Activated CD8-positive, alpha-beta memory T cell treated with anti-CD3 and anti-CD28 coated beads, Interleukin-2, amount 10 ng/mL, durations not matched to agents 7 days and 5 days (primary cell): ENCODE measurements at regions not wholly inside any gene's neighbourhood (a gene's known extent, or its start where the extent isn't known, plus 50 kb on each side); places are given as distances from the start of the nearest gene placed in this dataset.
"Not testable (repeated sequence)": the region's sequence is repeated elsewhere in the genome, so short reads cannot be mapped to it uniquely, and the experiment has no call there.

Experiments
- ATAC-seq: fragments of 150-1000 bp; cut with Tn5 transposase; one replicate; pipeline ENCODE4 v1.10.0; 2021; ENCODE audit warnings: moderate library complexity
- CTCF ChIA-PET: fragments of 350-600 bp; sonication (Branson Sonifier 250); formaldehyde crosslinking; loops from one replicate; lab custom pipeline; 2021; ENCODE audit warnings: antibody characterized with exemption; lab: Charles Lee
- DNase-seq: peaks from one replicate; pipeline ENCODE4 v3.0.0-alpha.2; 2020
- H3K27ac Mint-ChIP-seq: one replicate; pipeline ENCODE4 v1.8.0; 2021; ENCODE audit warnings: mild to moderate bottlenecking, mixed read lengths
- H3K27me3 Mint-ChIP-seq: one replicate; pipeline ENCODE4 v1.8.0; 2021; ENCODE audit warnings: mixed read lengths
- H3K36me3 Mint-ChIP-seq: one replicate; pipeline ENCODE4 v1.8.0; 2021; ENCODE audit warnings: mild to moderate bottlenecking, mixed read lengths
- H3K4me1 Mint-ChIP-seq: one replicate; pipeline ENCODE4 v1.8.0; 2021; ENCODE audit warnings: mixed read lengths
- H3K4me3 Mint-ChIP-seq: one replicate; pipeline ENCODE4 v1.8.0; 2021; ENCODE audit warnings: mild to moderate bottlenecking, moderate library complexity, mixed read lengths
- H3K9me3 Mint-ChIP-seq: one replicate; pipeline ENCODE4 v1.8.0; 2022; ENCODE audit warnings: low read depth, mixed read lengths

DNA sequence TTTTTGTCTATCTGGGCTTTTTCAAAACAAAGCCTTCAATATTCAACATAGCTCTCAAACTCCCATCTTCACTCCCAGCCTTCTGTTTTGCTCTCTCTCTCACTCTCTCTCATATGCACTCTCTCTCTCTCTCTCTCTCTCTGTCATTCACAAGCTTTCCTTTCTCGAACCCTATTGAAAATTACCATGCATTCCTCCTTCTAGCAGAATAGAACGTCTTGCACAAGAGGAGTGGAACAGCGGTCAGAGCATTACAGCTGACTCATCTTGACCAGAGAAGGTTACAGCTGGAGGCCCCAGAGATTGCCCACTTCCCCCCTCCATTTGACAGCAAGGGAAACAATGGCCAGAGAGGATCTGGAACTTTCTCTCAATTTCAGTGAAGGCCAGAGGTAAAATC, 51.0 kb upstream of the LIFR start:
- CTCF ChIA-PET, result interaction anchor here (1.6 kb wide), 1 partner anchor 166 kb away, joined by 4 read pairs; no protein-coding TSS in a partner anchor

GRCh38 chr5:38607930-38608564, 51.6 kb upstream of the LIFR start:
- no peak for DNase-seq
- CTCF ChIA-PET, result interaction anchor here (1.6 kb wide), 1 partner anchor 166 kb away, joined by 4 read pairs; no protein-coding TSS in a partner anchor

More for the DNA sequence above, 51.0 kb upstream of the LIFR start:
- no peak for DNase-seq
- Mint-ChIP-seq H3K4me1 (no peaks in the 10 kb centered on the region), H3K36me3 (no peaks in the 10 kb centered on the region), H3K4me3 (no peak overlapping the region), H3K27ac (no peak overlapping the region), H3K27me3 (peaks cover 11% of the 10 kb centered on the region), H3K9me3 (no peaks in the 10 kb centered on the region)
- ATAC-seq, result no peak

GRCh38 chr5:38608874-38609273, 52.4 kb upstream of the LIFR start:
- ATAC-seq (no peak), DNase-seq (no peak)
- Mint-ChIP-seq H3K4me1 (no peaks in the 10 kb centered on the region), H3K4me3 (no peak overlapping the region), H3K27ac (no peak overlapping the region), H3K27me3 (peaks cover 8% of the 10 kb centered on the region), H3K36me3 (no peaks in the 10 kb centered on the region), H3K9me3 (no peaks in the 10 kb centered on the region)
- CTCF ChIA-PET, result no interaction called here

More at GRCh38 chr5:38607930-38608564, 51.6 kb upstream of the LIFR start:
- Mint-ChIP-seq H3K4me1 (no peaks in the 10 kb centered on the region), H3K9me3 (no peaks in the 10 kb centered on the region), H3K27ac (no peak overlapping the region), H3K36me3 (no peaks in the 10 kb centered on the region), H3K27me3 (peaks cover 11% of the 10 kb centered on the region), H3K4me3 (no peak overlapping the region)
- no peak for ATAC-seq

DNA sequence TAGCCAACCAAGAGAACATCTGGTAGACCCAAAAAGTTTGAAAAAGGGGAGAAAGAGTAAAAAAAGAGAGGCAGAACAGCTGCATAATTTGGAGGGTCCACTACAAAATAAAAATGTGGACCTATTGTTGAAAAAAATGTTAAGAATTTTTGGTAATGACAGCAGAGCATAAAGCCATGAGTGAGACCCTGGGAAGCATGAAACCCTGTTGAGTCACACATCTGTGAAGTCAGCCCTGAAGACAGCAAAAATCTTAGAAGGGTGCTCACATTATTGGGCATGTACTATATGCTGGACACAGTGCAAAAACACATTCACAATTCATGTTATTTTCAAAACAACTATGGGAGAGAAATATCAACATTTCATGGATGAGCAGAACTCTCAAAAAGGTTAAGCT, 56.4 kb upstream of the LIFR start:
- H3K27me3 Mint-ChIP-seq, result peaks cover 11% of the 10 kb centered on the region
- no peaks in the 10 kb centered on the region for H3K36me3 Mint-ChIP-seq
- H3K9me3 Mint-ChIP-seq, result no peaks in the 10 kb centered on the region
- DNase-seq (no peak), ATAC-seq (no peak)
- no peak overlapping the region for H3K4me3 Mint-ChIP-seq
- no peak overlapping the region for H3K27ac Mint-ChIP-seq
- H3K4me1 Mint-ChIP-seq, result no peaks in the 10 kb centered on the region
- CTCF ChIA-PET, result no interaction called here

DNA sequence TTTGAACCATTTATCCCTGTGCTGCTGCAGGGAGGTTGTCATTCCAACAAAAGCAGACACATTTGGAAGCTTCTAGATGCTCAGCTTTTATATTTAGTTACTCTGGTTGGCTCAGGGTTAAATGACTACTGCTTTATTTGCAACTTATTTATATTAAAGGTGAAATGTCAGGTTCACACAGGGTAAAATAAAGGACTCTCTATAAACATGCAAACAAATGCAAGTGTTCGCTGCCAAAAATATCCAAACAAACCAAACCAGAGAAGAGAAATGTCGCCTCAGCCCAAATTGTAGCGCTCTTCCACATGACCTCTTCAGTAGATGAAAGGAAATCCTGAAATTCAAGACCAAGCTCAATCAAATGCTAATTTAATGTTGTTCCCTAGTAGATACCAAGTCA, 57.0 kb upstream of the LIFR start:
- DNase-seq (no peak), ATAC-seq (no peak)
- Mint-ChIP-seq H3K4me3 (no peak overlapping the region), H3K27me3 (peaks cover 10% of the 10 kb centered on the region), H3K27ac (no peak overlapping the region), H3K9me3 (peaks cover under 1% of the 10 kb centered on the region), H3K4me1 (no peaks in the 10 kb centered on the region), H3K36me3 (no peaks in the 10 kb centered on the region)
- CTCF ChIA-PET, result no interaction called here

- CTCF ChIA-PET, result no interaction called here
- Mint-ChIP-seq H3K9me3 (peaks cover 4% of the 10 kb centered on the region), H3K4me3 (no peak overlapping the region), H3K27me3 (peaks cover 11% of the 10 kb centered on the region), H3K36me3 (no peaks in the 10 kb centered on the region), H3K4me1 (no peaks in the 10 kb centered on the region), H3K27ac (no peak overlapping the region)
- ATAC-seq (no peak), DNase-seq (no peak)
These were observed 57.8 kb upstream of the LIFR start for GRCh38 chr5:38613992-38614836.

- Mint-ChIP-seq H3K4me3 (no peak overlapping the region), H3K27ac (no peak overlapping the region), H3K4me1 (no peaks in the 10 kb centered on the region), H3K36me3 (no peaks in the 10 kb centered on the region), H3K9me3 (peaks cover 7% of the 10 kb centered on the region), H3K27me3 (peaks cover 7% of the 10 kb centered on the region)
- DNase-seq (no peak), ATAC-seq (no peak)
- CTCF ChIA-PET, result no interaction called here
These were observed 58.6 kb upstream of the LIFR start for GRCh38 chr5:38615042-38615441.

DNA sequence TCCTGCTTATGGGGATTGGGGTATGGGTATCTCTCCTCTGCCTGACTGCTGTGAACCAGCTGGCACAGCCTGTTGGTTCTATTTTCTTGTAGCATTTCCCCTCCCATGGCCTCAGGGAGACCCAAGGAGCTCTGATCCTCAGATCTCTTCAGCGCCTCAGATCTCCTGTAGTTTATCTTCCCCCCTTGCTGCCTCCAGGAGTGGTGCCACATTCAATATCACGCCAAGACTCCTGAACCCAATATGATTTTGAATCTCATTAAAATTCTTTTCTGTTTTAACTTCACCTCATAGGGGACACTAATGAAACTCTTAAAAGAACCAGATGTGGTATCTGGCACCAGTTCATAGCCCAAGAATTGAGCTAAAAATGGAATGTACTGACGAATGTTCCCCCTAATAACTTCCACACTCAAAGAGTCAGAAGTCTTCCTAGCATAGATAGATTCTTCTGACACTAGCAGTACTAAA, 59.6 kb upstream of the LIFR start:
- H3K36me3 Mint-ChIP-seq, result no peaks in the 10 kb centered on the region
- no peaks in the 10 kb centered on the region for H3K4me1 Mint-ChIP-seq
- peaks cover 7% of the 10 kb centered on the region for H3K27me3 Mint-ChIP-seq
- DNase-seq (no peak), ATAC-seq (no peak)
- no peak overlapping the region for H3K4me3 Mint-ChIP-seq
- H3K9me3 Mint-ChIP-seq, result peaks cover 11% of the 10 kb centered on the region
- CTCF ChIA-PET, result no interaction called here
- no peak overlapping the region for H3K27ac Mint-ChIP-seq

DNA sequence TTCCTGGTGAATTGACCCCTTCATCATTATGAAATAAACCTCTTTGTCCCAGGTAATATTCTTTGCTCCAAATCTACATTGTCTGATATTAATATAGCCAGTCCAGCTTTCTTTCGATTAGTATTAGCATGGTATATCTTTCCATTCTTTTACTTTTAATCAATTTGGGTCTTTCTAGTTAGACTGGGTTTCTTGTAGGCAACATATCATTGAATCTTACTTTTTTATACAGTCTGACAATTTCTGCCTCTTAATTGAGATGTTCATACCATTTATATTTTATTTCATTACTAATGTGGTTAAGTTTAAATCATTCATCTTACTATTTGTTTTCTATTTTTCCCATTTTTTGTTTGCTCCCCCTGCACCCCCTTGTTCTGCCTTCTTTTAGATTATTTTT, 61.7 kb upstream of the LIFR start:
- peaks cover 7% of the 10 kb centered on the region for H3K27me3 Mint-ChIP-seq
- no peaks in the 10 kb centered on the region for H3K36me3 Mint-ChIP-seq

DNA sequence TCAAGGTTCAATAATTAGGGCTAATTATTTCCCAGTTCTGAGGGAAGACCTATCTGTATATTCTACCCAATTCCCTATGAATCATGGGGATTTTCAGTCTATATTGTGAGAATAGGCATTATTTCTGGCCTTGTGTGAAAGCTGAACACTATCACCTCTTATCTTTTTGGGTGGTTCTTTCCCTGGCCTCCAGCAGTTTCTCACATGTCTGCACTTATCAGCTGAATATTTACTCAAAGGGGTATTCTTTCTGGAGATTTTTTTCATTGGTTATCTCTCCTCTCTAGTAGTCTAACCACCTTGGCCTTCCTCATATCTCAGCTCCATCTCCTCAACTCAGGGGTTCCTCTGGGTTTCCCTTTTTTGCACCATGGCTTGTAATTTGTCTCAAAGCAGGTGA, 64.9 kb upstream of the LIFR start:
- peaks cover 6% of the 10 kb centered on the region for H3K27me3 Mint-ChIP-seq
- no peaks in the 10 kb centered on the region for H3K36me3 Mint-ChIP-seq
- no peak overlapping the region for H3K4me3 Mint-ChIP-seq
- H3K9me3 Mint-ChIP-seq, result peaks cover 11% of the 10 kb centered on the region
- CTCF ChIA-PET, result interaction anchor here (0.6 kb wide), 1 partner anchor 287 kb away, joined by 4 read pairs; no protein-coding TSS in a partner anchor
- DNase-seq (no peak), ATAC-seq (no peak)
- H3K27ac Mint-ChIP-seq, result no peak overlapping the region
- no peaks in the 10 kb centered on the region for H3K4me1 Mint-ChIP-seq

More for the DNA sequence above, 61.7 kb upstream of the LIFR start:
- CTCF ChIA-PET, result no interaction called here
- no peak overlapping the region for H3K4me3 Mint-ChIP-seq
- H3K9me3 Mint-ChIP-seq, result peaks cover 11% of the 10 kb centered on the region
- ATAC-seq (no peak), DNase-seq (no peak)
- H3K4me1 Mint-ChIP-seq, result no peaks in the 10 kb centered on the region
- H3K27ac Mint-ChIP-seq, result no peak overlapping the region

GRCh38 chr5:38621840-38622437, 65.5 kb upstream of the LIFR start:
- Mint-ChIP-seq H3K36me3 (no peaks in the 10 kb centered on the region), H3K4me1 (no peaks in the 10 kb centered on the region), H3K27ac (no peak overlapping the region), H3K4me3 (no peak overlapping the region), H3K27me3 (peaks cover 6% of the 10 kb centered on the region), H3K9me3 (peaks cover 11% of the 10 kb centered on the region)
- DNase-seq (no peak), ATAC-seq (no peak)
- CTCF ChIA-PET, result no interaction called here

GRCh38 chr5:38622723-38623129, 66.3 kb upstream of the LIFR start:
- peaks cover 11% of the 10 kb centered on the region for H3K9me3 Mint-ChIP-seq
- H3K27ac Mint-ChIP-seq, result no peak overlapping the region
- H3K36me3 Mint-ChIP-seq, result no peaks in the 10 kb centered on the region
- CTCF ChIA-PET, result no interaction called here
- no peak for DNase-seq
- no peak overlapping the region for H3K4me3 Mint-ChIP-seq
- no peaks in the 10 kb centered on the region for H3K4me1 Mint-ChIP-seq
- peaks cover 6% of the 10 kb centered on the region for H3K27me3 Mint-ChIP-seq
- no peak for ATAC-seq

- not testable (repeated sequence) for DNase-seq, H3K4me3 Mint-ChIP-seq, H3K4me1 Mint-ChIP-seq, H3K27me3 Mint-ChIP-seq, ATAC-seq, H3K9me3 Mint-ChIP-seq, H3K36me3 Mint-ChIP-seq, H3K27ac Mint-ChIP-seq
- CTCF ChIA-PET, result interaction anchor here (0.6 kb wide), 1 partner anchor 34 kb away, joined by 3 read pairs; no protein-coding TSS in a partner anchor
These were observed 68.1 kb upstream of the LIFR start for GRCh38 chr5:38624541-38624940.
